GM21526 (cell line): ENCODE measurements at regions not wholly inside any gene's neighbourhood (a gene's known extent, or its start where the extent isn't known, plus 50 kb on each side); places are given as distances from the start of the nearest gene placed in this dataset.

ENCODE experiments used
- ATAC-seq: cut with Tn5 transposase; IDR thresholded peaks from one replicate; pipeline ENCODE4 v1.9.1; 2021; ENCODE audit warnings: moderate library complexity; ENCODE audit not compliant: unreplicated experiment, low FRiP score

DNA sequence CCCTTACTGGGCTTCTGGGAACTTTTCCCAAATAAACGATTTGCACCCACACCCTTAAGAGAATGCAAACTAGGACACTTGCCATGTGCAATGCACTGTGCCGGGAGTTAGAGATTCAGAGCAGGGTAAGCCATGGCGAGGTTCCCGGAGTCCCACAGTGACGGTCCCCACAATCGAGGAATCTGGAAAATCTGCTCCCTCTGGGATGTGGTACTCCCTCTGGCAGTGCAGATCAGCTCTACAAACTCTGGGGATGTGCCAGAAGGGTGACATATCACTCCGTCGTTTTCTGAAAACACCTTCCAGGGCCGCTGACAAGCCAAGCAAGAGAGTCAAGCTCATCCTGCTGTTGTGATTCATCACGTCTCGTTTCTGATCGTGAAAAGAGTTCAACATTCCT, 537.5 kb downstream of the BCOR start:
- no peak for ATAC-seq

- ATAC-seq = no peak
Observed at GRCh38 chrX:39563178-39563577, 534.6 kb downstream of the BCOR start.

DNA sequence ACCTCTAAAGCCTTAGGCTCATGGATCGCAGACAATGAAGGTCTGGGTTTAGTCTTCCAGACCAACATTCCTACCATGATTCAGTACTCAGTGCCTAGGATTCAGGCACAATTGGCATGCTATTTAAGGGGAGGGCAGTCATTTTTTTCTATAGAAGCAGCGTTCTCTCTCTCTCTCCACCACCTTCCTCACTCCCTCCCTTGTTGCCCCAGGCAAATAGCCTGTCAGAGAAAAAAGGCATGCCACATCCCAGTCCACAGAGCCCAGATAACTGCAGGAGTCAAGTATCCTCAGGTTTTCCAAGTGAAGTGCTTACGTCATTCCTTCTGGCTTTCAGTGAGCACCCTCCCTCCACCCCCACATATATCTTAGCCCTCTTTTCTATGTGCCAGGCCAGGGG, 533.0 kb downstream of the BCOR start:
- ATAC-seq = no peak

- ATAC-seq = no peak
Observed at GRCh38 chrX:39574178-39574577, 523.6 kb downstream of the BCOR start.

- no peak for ATAC-seq
Observed at GRCh38 chrX:39576041-39576872, 521.5 kb downstream of the BCOR start.

DNA sequence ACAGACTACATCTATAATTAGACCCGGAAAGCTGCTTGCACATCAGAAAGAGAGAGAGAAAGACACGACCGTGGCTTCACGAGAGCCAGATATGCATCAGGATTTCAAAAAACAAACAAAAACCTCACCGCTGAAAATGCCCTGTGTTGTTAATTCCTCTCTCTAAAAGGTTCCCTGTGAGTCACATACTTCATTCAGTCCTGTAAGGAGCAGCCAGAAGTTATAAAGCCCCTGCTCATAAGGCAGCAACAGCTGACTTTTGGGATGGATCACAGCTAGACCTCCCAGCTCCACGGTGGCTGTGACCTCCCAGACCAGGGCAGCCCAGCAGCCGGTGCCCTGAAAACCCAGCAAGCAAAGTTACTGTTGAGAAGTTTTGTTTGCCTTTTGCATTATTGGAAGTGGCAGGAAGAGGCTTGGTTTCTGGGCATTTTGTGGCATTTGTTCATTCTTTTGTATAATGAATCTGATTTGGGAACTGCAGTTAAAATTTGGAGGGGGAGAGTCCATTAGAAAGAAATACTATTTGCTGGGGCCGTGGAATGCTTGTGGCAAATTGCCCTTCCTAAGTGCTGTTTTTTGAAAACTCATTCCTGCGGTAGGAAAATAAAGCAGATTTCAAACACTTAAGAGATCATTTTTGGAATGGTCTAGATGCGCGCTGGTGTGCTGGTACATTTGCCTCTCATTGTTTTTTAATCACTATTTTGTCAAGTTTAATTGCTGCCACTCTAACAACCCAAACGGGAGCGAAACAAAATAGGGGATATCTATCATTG, 520.4 kb downstream of the BCOR start:
- ATAC-seq = no peak

- peak; percentile 89 for ATAC-seq
Observed at GRCh38 chrX:39577985-39578869, 519.5 kb downstream of the BCOR start.

- no peak for ATAC-seq
Observed at GRCh38 chrX:39580043-39580442, 517.7 kb downstream of the BCOR start.

DNA sequence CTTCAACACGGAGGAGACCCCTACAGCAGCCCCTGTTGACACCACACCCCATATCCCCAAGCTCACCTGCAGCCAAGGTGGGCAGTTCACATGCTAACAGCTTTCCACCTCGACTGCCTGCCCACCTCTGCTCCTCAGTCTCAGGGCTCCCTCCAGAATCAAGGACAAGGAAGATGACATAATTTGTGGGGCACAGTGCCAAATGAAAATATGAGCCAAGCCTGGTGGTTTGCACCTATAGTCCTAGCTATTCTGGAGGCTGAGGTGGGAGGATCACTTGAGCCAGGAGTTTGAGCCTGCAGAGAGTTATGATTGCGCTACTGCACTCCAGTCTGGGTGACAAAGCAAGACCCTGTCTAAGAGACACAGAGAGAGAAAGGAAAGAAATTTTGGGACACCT, 516.3 kb downstream of the BCOR start:
- no peak for ATAC-seq

- no peak for ATAC-seq
Observed at GRCh38 chrX:39582091-39582490, 515.7 kb downstream of the BCOR start.

DNA sequence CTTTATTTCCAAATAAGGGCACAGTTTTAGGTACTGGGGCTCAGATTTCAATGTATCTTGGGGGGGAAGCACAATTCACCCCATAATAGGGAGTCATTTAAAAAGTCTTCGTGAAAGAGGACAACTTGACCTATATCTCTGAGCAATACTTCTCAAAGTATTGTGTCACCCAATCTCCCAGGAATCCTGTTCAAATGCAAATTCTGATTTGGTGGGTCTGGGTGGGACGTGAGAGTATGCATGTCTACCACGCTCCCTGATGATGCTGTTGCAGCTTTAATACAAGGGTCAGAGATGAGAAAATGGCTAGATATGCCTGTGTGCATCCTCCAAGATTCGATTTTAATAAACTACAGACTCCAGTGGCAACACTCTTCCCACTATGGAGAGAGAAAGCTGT, 514.8 kb downstream of the BCOR start:
- ATAC-seq = no peak

DNA sequence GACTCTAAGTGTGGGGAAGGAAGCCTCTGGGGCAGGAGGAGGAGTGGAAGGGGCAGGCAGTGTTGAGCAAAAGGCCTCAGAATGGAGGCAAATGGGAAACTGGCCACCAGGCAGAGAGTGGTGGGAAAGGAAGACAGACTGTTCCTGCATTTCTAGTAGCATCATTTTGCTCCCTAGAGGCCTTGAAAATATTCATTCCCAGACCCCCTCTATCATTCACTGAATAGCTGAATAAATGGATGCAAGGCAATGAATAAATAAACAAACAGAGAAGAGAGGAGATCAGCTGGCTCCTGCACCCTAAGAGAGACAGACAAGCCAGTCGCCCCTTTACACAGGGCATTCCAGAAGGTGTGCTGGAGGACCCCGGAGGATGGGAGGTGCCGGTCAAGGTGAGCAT, 511.9 kb downstream of the BCOR start:
- no peak for ATAC-seq

- ATAC-seq = no peak
Observed at GRCh38 chrX:39586359-39586758, 511.4 kb downstream of the BCOR start.

DNA sequence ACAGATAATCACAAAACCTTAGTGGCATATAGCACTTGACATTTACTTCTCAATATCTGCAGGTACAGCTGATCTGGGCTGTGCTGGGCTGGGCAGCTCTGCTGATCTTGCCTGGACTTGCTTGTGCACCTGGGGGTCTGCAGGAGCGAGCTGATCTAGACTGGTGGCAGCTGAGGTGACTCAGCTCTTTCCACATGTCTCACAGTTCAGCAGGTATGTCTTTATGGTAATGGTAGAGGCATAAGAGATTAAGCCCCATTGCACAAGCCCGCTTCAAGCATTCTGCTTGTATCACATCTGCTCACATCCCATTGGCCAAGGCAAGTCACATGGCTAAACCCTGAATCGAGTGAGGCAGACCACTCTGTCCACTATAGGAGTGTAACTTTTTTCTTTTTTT, 506.7 kb downstream of the BCOR start:
- no peak for ATAC-seq

GRCh38 chrX:39592776-39593175, 505.0 kb downstream of the BCOR start:
- no peak for ATAC-seq

GRCh38 chrX:39595977-39596376, 501.8 kb downstream of the BCOR start:
- no peak for ATAC-seq

DNA sequence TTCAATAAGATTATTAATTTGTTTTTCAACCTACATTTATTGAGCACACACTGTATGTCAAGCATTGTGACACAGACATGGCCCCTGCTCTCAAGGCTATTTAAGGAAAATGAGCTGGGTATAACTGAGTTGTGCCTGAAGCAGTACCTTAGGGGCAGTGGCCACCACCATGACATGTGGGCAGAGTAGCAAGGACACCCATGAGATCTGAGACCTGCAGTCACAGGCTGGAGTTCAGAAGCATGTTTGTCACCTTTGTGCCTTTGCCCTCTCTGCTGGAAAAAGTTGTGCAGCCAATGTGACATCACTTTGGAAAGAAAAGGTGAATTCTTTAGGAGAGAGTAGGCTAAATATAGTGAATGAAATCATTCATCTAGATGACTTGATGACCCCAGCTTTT, 501.3 kb downstream of the BCOR start:
- ATAC-seq = no peak

DNA sequence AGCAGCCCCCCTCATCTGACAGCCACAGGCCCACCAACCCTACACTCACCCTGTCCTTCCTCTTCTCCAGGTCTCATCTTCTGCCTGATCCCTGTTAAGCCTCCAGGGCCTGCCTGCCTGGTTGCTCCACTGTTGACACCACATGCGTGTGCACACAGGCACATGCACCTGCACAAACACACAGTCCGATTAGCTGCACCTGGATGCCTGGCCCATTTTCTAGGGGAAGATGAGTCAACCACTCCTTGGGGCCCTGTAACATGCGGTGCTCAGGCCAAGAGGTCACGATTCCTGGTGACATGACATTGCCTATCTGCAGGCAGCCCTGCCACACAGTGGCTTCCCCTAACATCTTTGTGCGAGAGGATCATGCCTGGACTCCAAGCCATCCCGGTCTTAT, 498.4 kb downstream of the BCOR start:
- no peak for ATAC-seq

- no peak for ATAC-seq
Observed at GRCh38 chrX:39600222-39600621, 497.5 kb downstream of the BCOR start.

DNA sequence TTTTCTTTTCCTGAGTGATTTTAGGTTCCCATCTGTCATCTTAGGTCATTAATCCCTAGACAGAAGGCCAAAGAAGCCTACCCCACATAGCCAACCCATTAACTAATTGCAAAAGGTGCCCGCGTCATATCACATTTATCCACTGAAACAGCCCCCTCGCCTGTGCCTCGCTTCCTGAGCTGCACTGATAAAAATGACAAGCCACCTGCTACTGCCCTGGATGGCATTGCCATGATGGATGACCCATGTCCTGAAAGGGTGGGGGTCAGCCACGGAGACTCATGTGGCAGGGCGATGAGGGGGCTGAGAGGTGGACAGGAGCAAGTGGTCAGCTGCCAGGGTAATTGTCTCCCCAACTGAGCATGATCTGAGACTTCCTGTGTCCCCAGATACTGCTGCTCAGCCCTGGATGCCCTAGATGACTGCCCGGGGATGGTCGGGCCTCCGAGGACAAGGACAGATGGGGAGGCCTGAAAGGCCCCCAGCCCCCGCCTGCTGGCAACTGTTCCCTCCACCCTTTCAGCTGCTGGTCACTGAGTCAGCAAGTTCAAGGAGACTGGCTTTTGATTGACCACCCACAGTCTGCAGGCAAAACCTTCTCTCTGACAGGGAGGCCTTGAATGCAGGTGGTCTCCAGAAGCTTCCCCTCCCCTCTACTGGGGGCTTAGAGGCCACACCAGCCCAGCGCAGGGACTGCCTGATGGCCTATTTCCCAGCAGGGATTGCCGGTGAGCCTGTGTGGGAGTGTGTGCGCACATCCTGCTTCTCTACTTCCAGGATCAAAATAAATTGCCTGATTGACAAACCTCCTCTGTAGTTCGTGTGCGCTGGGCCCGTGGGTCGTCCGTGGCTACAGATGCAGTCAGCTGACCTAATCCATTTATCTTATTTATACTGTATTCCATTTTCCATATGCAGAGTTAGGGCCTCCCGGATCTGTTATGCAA, 496.3 kb downstream of the BCOR start:
- no peak for ATAC-seq
